Pancreas (tissue), 10 donors: ENCODE measurements at regions not wholly inside any gene's neighbourhood (a gene's known extent, or its start where the extent isn't known, plus 50 kb on each side); places are given as distances from the start of the nearest gene placed in this dataset.
A peak's percentile ranks its signal among the peaks of the same experiment; 100 is the strongest.

Experiments
- ATAC-seq, 4 donors: fragments of 200-7000 bp; cut with Tn5 transposase; one replicate each; pipeline versions ENCODE4 v1.8.0 to v1.9.1; 2020; ENCODE audit warnings: mild to moderate bottlenecking in 4 of 4, moderate library complexity in 4 of 4
- DNase-seq, 6 donors: peaks; one replicate each; pipeline ENCODE4 v3.0.0-alpha.2; 2020
- FAIRE-seq: peaks from 2 replicates; lab custom pipeline; 2012; peaks lifted over from hg19 to GRCh38; lab: Jason Lieb, UNC
- H3K27ac ChIP-seq, 4 donors: fragments of 200-600 bp; sonication (generic); 1 replicate in 3 of 4; 2 replicates in 1 of 4; pipeline versions ENCODE4 v1.5.0 to v1.8.0; 2020
- H3K27me3 ChIP-seq, 4 donors: fragments of 200-600 bp; one replicate each; pipeline ENCODE4 v1.8.0; 2021
- H3K36me3 ChIP-seq, 3 donors: fragments of 200-600 bp; sonication (generic) in 1 of 3; one replicate each; pipeline versions ENCODE4 v1.5.0 to v1.8.0; 2020 to 2021
- H3K4me1 ChIP-seq, 3 donors: fragments of 200-600 bp; one replicate each; pipeline ENCODE4 v1.8.0; 2021
- H3K4me3 ChIP-seq, 4 donors: fragments of 200-600 bp; sonication (generic) in 2 of 4; one replicate each; pipeline versions ENCODE4 v1.5.0 to v1.8.0; 2020 to 2021
- H3K9me3 ChIP-seq, 4 donors: fragments of 200-600 bp; one replicate each; pipeline ENCODE4 v1.8.0; 2021
- WGBS, 2 donors: extraction: QIAGEN DNeasy Blood & Tissue Kit; methylation state at CpG; one replicate each; pipeline ENCODE4 v1.1.7; 2013; 5-methylcytosine and 5-hydroxymethylcytosine counted together
- intact Hi-C, 3 donors: fragments of 100-400 bp; cut with DNase I; formaldehyde crosslinking; loops; one replicate each; pipeline versions ENCODE4 v1.11.1 to v1.14.2; 2022
- TF ChIP-seq, protein P1 (sequence below), 4 donors: fragments of 200-600 bp; sonication (generic) in 3 of 4; IDR thresholded peaks; one replicate each; pipeline versions ENCODE4 v1.5.0 to v1.8.0; 2021; ENCODE audit warnings: antibody characterized with exemption in 4 of 4
- donor health status: healthy with polysubstance abuse.
- donor health status: DM: no; HTN: no; CAD: no; lungs with moderate emphysema.
- donor health status: DM: no; HTN: no; CAD: no.
- donor health status: control.
- donor health status: control.
- donor health status: Bipolar disorder and iron deficiency.
- donor health status: DM: yes; HTN: yes; CAD: no.
- donor health status: DM: no; HTN: no; CAD: no.
- donor health status: DM: no; HTN: no; CAD: no.
- donor health status: DM: yes; HTN: yes; CAD: no.

DNA sequence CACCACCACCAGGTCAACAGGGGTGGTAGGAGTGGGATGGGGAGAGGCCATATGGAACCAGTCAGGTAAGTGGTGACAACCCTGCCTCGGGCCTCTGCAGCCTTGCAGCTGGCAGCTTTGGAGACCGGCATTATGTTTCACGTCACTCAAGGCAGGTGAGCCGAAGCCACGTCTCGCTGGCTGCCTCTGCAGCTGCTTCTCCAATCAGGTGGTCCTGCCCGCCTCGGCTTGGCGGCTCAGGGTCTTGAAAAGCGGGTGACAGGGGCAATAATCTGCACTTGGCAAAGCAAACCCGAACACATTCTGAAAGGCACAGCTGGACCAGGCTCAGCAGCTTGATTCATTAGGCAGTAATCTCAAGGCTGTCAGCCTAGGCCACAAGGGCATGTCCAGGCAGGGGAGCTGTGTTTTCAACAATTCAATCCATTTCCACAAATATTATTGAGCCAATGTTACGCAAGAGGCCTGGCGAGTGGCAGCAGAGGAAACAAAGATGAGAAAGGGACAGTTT lies 77.4 kb upstream of the PCDH8 start:
- ATAC-seq, result peak in 1 of 4 donors; percentile 42
- no peaks in the 10 kb centered on the region for H3K4me1 ChIP-seq
- TF ChIP-seq, protein P1, sequence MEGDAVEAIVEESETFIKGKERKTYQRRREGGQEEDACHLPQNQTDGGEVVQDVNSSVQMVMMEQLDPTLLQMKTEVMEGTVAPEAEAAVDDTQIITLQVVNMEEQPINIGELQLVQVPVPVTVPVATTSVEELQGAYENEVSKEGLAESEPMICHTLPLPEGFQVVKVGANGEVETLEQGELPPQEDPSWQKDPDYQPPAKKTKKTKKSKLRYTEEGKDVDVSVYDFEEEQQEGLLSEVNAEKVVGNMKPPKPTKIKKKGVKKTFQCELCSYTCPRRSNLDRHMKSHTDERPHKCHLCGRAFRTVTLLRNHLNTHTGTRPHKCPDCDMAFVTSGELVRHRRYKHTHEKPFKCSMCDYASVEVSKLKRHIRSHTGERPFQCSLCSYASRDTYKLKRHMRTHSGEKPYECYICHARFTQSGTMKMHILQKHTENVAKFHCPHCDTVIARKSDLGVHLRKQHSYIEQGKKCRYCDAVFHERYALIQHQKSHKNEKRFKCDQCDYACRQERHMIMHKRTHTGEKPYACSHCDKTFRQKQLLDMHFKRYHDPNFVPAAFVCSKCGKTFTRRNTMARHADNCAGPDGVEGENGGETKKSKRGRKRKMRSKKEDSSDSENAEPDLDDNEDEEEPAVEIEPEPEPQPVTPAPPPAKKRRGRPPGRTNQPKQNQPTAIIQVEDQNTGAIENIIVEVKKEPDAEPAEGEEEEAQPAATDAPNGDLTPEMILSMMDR (IDR thresholded peaks at IDR 0.05), result no peak
- peak in 1 of 6 donors; percentile 14 for DNase-seq
- no peak overlapping the region for H3K4me3 ChIP-seq
- H3K36me3 ChIP-seq, result no peaks in the 10 kb centered on the region
- no peak for FAIRE-seq
- H3K27ac ChIP-seq, result no peak overlapping the region
- H3K27me3 ChIP-seq, result no peaks in the 10 kb centered on the region
- 48 to 53% methylated on average over 13 of the region's 13 CpGs for WGBS, 2 donors
- intact Hi-C loops, result no loop called here
- H3K9me3 ChIP-seq, result no peaks in the 10 kb centered on the region

DNA sequence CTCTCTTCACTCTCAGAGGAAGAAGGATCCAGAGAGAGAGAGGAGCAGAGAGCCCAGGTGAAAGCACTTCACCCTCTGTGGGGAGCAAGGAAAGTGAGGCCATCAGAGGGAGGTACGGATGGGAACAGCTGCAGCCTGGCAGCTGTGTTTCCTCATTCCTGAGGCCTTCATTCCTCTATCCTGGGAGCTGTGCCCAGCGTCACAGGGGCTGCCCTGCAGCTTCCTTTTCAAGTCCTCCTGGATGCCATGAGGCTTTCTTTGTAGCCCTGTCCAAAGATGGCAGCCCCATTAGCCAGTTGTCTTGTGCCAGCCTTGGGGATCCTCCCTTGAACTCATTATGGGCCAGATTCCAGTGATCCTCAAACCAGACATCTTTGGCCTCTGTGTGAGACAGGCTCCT lies 76.8 kb upstream of the PCDH8 start:
- ATAC-seq (peak in 2 of 4 donors; percentile 64 to 67), DNase-seq (no peak), FAIRE-seq (no peak)
- TF ChIP-seq, protein P1 (IDR thresholded peaks at IDR 0.05), result no peak
- no peaks in the 10 kb centered on the region for H3K27me3 ChIP-seq
- H3K4me1 ChIP-seq, result no peaks in the 10 kb centered on the region
- intact Hi-C loops, result no loop called here
- no peaks in the 10 kb centered on the region for H3K36me3 ChIP-seq
- no peak overlapping the region for H3K27ac ChIP-seq
- no peaks in the 10 kb centered on the region for H3K9me3 ChIP-seq
- WGBS, 2 donors, result 33 to 47% methylated on average over 2 of the region's 2 CpGs
- H3K4me3 ChIP-seq, result no peak overlapping the region

DNA sequence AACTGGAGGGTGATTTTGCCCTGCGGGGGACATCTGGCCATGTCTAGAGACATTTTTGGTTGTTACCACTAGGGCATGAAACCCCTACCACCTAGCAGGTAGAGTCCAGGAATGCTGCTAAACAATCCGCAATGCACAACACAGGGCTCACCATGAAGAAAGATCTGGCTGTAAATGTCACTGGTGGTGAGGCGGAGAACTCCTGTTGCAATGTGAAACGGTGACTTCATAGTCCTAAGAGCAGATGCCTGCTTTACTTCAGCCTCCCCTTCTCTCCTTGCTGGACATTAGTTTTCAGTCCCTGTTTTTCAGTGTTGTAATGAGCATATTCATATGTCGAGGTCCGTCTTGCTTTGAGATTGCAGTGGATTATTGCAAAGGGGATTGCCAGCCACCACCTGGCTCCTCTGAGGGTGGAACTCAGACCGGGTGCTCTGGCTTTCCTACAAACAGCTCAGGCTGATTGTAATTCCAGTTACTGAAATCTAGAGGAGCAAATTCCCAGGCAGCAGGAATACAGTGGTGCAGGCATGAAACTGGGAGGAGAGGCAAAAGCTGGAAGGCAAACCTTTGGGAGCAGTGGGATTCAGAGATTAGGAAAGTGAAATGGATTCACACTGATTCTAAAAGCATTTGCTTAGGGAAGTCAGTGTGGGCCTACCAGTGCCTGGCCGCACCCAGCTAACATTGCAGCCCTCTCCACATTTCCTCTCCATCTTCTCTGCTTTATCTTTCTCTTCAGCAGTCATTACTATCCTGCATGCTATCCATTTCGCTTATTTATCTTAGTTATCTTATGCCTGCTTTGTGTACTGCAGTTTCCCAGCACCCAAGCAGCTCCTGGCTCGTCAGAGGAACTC lies 76.1 kb upstream of the PCDH8 start:
- no peak overlapping the region for H3K27ac ChIP-seq
- ATAC-seq, result peak in 1 of 4 donors; percentile 23

DNA sequence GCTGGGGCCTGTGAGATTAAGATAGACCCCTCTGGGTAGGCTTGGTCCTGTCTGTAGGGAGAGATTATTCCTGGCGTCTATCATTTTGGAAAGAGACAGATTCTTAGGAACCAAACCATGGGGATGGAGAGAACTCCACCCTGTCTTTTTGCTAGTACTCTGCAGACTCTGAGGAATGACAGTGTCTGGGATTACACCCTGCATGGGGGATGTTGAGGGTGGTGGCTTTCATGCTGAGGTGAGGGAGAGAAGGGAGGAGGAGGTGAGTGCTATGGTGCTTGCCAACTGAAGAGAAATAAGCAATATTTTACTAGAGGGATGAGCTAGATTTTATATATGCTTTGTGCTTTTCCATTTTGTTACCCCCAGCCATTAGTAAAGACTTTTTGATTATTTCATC lies 74.5 kb upstream of the PCDH8 start:
- intact Hi-C loops, result no loop called here
- Histone ChIP-seq H3K27ac (no peak overlapping the region), H3K9me3 (no peaks in the 10 kb centered on the region), H3K4me3 (no peak overlapping the region), H3K36me3 (no peaks in the 10 kb centered on the region), H3K27me3 (no peaks in the 10 kb centered on the region), H3K4me1 (no peaks in the 10 kb centered on the region)
- TF ChIP-seq, protein P1 (IDR thresholded peaks at IDR 0.05), result no peak
- DNase-seq (no peak), ATAC-seq (no peak), FAIRE-seq (no peak)
- 87 to 90% methylated on average over 1 of the region's 1 CpG for WGBS, 2 donors

More for the DNA sequence above, 76.1 kb upstream of the PCDH8 start:
- Histone ChIP-seq H3K27me3 (no peaks in the 10 kb centered on the region), H3K9me3 (no peaks in the 10 kb centered on the region), H3K4me3 (no peak overlapping the region), H3K36me3 (no peaks in the 10 kb centered on the region), H3K4me1 (no peaks in the 10 kb centered on the region)
- no peak for FAIRE-seq
- WGBS, 2 donors, result 56 to 70% methylated on average over 10 of the region's 10 CpGs
- intact Hi-C loops, result no loop called here
- TF ChIP-seq, protein P1 (IDR thresholded peaks at IDR 0.05), result no peak
- no peak for DNase-seq

DNA sequence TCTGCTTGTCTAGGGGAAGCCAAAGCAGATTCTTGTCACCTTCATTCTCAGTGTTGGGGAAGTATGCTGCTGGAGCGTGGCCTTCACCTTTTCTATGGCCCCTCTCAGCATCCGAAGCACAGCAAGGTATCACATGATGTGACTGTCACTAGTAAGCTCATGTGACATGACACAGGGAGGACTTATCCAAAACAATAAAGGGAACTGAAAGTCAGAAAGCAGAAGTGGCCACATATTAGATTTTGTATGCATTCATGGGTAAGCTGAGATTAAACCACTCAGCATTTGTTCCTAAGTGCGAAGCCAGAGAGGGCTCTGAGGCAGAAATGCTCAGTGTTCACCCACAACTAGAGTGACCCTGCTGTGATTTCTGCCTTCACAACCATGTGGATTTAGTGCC lies 72.8 kb upstream of the PCDH8 start:
- no peak overlapping the region for H3K4me3 ChIP-seq
- H3K36me3 ChIP-seq, result no peaks in the 10 kb centered on the region
- H3K9me3 ChIP-seq, result no peaks in the 10 kb centered on the region
- DNase-seq, result no peak
- WGBS, 2 donors, result 79 to 82% methylated on average over 3 of the region's 3 CpGs
- ATAC-seq, result peak in 2 of 4 donors; percentile 57 to 75
- intact Hi-C loops, result no loop called here
- FAIRE-seq, result no peak
- TF ChIP-seq, protein P1 (IDR thresholded peaks at IDR 0.05), result no peak
- H3K4me1 ChIP-seq, result no peaks in the 10 kb centered on the region
- H3K27me3 ChIP-seq, result no peaks in the 10 kb centered on the region
- no peak overlapping the region for H3K27ac ChIP-seq
